HG03060 (cell line): ENCODE measurements at regions not wholly inside any gene's neighbourhood (a gene's known extent, or its start where the extent isn't known, plus 50 kb on each side); places are given as distances from the start of the nearest gene placed in this dataset.

ENCODE experiments used
- ATAC-seq: cut with Tn5 transposase; IDR thresholded peaks from one replicate; pipeline ENCODE4 v1.9.1; 2021; ENCODE audit warnings: low read depth, moderate number of reproducible peaks; ENCODE audit not compliant: unreplicated experiment

DNA sequence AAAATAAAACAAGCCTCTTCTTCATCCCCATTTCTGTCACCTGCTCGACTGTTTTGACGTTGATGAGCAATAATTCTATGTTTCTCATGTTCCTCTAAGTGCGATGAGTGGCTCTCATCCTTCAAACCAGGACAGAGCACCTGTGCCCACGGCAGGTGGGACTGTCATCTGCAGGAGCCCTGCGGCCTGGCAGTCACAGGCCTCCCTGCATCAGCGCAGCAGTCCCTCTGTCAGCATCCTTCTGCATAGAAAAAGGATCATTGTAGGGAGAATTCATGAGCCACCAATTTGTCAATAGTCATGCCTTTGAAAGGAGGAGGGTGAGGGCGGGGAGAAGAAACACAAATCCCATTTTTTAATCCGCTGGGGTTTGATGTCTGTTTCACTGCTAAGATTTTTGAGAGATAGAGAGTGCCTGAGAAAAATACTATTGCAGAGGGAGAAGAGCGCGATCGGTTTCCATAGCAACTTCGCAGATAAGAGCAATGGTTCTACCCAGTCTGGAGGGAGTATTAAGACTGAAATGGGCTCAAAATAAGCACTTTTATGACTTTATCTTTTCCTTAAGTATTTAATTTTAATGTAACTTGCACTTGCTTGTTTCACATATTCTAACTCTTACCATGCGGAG lies 234.3 kb upstream of the NCKAP5 start:
- no peak for ATAC-seq

DNA sequence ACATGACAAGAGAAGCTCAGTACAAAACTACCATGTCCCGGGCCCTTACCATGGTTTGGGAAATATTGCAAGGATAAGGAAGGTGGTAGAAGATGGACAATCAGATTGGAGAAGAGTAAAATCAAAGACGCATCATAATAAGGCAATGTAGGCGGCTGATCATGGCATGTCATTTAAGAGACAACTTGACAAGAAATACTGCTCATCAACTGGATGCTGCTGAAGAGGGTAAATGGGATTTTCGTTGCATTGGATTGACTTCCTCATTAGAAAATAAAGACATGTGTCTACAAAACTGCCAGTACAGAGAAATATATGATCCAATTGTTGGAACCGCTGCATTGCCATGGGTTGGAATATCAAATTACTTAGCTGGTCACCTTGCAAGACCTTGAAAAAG lies 238.3 kb upstream of the NCKAP5 start:
- ATAC-seq: no peak

DNA sequence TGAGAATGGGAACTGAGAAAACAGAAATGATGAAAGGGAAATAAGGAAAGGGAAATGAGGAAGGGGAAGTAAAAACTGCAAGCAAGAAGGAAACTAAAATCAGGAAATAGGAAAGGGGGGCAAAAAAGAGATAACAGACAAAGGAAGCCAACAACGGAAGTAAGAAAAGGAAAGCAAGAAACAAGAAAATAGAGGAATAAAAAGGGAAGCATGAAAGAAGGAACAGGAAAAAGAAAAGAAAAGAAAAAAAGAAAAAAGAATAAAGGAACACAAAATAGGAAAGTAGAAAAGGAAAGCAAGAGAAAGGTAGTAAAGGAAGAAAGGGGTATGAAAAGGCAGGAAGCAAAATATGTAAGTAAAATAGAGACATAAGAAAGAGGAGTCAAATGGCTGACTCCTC lies 241.2 kb upstream of the NCKAP5 start:
- no peak for ATAC-seq

DNA sequence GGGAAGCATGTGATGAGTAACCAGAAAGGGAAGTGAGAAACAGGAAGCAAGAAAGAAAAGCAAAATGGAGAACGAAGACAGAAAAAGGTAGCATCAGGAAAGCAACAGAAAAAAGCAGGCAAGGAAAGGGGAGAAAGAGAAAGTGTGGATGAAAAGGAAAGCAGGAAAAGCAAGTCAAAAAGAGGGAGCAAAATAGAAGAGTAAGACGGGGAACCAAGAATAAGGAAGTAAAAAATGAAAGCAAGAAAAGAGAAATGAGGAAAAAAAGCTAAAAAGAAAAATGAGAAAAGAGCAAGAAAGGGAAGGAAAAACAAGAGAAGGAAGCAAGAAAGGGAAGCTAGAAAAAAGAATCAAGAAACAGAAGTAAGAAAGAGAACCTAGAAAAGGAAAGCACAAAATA lies 242.3 kb upstream of the NCKAP5 start:
- ATAC-seq: no peak

DNA sequence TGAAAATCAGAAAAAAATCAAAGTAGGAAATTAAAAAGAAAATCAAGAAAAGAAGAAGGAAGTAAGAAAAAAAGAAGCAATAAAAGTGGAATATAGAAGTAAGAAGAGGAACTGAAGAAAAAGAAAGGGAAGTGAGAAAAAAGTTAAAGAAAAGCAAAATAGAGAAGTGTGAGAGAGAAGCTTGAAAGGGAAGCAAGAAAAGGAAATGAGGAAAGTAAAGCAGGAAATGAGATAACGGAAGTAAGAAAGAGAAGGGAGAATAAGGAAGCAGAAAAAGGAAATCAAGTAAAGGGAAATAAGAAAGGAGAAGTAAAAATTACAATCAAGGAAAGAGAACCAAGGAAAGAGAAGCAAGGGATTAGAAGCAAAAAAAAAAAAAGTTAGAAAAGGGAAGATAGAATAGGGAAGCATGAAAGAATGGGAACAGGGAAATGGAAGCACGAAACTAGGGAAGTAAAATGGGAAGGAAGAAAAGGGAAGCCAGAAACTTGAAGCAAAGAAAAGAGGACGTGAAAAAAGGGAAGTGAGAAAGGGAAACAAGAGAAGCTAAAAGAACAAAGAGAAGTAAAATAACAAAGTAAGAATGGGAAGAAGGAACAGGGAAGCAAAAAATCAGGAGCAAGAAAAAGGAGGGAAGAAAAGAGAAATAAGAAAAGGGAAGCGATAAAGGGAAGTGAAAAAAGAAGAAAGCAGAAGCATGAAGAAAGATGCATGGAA lies 243.3 kb upstream of the NCKAP5 start:
- no peak for ATAC-seq

DNA sequence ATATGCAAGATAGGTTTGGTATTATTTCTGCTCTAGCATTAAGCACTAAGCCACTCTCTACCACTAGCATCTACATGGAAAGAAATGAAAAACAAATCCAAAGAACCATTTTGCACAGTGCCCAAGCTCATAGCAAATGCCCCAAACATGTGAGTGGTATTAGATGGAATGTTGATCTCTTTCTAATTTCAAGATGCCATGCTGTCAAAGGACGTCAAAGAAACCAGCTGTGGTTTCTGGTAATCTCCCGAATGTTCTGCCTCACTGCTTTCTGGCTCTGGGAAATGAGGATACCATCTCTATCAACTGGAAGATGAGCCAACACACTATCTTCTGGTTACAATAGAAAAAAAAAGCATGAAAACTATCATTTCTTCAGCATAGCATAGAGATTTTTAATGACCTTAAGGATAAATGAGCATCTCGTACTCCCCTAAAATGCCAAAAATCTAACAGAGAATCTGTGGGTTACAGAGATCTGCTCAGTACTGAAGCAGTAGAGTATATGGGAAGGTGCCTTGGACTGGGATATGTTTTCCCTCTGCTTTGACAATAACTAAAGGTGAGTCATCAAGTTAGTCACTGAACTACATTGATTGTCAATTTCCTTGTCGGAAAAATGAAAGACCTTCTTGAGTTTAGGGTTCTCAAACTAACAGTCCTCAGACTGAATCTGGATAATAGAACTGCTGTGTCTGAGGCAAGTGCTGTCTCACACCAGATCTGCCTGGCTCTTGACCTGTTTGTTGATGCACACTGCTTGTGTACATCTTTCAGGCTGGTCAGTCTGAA lies 244.8 kb upstream of the NCKAP5 start:
- ATAC-seq: no peak

DNA sequence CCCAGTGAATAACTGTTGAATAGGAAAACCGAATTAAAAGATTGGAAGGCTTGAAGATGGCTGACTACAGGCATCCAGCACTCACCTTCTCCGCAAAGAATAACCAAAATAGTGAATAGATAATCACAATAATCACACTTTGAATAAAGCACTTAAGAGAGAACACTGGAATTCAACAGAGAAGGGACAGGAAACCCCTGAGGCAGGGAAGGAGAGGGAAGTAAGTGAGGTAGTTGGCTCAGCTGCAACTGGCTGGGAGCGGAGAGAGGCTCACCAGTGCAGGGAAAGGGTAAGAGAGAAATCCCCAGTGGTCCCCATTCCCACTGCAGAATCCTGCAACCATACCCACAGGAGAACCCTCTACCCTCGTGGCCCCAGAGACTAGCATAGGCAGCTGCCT lies 246.6 kb upstream of the NCKAP5 start:
- ATAC-seq: no peak

DNA sequence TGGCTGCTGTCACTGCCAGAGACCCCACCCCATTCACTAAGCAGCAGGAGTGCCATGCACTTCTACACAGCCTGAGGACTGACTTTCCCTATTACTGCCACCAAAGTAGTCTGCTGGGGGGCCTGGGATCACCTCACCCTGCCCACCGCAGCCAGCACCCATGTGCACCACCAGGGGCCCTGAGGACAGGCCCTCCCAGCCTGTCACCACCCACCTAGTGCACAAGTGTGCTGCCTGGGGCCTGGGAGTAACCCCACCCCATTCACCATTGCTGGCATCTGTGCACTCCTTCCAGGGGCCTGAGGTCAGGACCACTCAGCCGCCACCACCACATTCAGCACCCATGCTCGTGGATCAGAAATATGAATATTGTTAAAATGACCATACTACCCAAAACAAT lies 247.8 kb upstream of the NCKAP5 start:
- ATAC-seq: no peak

DNA sequence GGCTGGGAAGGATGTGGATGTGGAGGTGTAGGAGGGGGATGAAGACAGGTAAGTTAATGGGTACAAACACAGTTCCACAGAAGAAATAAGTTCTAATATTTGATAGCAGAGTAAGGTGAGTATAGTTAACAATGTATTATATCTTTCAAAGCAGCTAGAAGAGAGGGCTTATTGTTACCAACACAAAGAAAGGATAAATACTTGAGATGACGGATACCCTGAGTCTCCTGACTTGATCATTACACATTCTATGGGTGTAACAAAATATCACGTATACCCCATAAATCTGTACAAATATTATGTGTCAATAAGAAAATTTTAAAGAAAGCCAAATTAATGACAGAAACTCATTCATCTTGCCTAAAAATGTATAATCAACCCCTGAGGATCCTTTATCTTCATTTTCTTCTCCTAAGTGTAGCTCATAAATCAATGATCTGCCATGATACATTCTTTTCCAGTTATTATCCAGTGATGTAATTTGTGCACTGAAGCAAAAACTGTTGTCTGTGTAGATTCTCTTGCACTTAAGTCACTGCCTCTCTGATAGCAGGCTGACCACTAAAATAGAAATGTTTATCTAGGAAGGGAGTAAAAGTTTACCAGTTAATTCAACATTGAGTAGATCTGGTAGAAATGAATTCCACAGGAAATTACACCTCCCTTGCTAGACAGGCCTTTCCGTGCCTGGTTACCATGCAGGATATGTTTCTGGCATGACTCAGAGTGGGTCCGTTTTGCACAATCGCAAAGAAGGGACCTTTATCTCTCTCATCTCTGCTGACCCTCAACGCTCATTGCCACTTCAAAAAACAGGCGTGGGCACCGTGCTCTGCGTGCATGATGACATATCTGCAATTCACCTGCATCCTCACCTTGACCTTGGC lies 249.7 kb upstream of the NCKAP5 start:
- no peak for ATAC-seq

DNA sequence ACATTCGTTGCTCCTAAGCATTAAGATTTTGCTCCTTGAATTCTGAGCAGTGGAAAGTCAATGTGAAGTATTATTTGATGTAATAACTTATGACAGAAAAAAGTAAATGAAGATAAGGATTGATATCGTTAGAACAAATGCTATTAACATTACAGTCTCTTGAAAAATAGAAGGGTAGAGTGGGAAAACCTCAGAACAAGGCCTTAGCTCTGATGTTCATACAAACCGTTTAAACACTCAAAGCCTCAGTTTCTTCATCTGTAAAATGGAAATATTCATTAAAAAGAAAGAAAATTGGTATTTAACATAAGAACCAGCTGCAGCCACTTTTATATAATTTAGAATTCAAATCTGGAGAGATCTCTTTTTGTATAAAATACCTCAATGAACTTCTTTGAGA lies 250.4 kb upstream of the NCKAP5 start:
- ATAC-seq: no peak

DNA sequence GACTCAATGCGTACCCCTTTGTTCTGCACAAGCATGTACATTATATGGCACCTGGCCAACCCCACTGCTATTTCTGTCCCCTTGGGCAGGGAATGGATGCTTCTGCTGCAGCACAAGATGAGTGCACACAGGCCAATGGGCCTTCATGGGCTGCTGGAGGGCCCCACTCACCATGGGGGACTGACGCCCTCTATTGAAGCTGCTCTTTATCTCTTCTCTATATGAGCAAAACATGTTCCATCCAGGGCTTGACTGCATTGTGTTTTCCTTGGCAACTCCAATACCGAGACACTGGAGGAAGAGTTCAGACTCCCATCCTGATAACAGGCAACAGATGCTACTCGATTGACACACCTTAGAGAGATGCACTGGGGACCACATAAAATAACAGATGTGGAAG lies 251.6 kb upstream of the NCKAP5 start:
- no peak for ATAC-seq

DNA sequence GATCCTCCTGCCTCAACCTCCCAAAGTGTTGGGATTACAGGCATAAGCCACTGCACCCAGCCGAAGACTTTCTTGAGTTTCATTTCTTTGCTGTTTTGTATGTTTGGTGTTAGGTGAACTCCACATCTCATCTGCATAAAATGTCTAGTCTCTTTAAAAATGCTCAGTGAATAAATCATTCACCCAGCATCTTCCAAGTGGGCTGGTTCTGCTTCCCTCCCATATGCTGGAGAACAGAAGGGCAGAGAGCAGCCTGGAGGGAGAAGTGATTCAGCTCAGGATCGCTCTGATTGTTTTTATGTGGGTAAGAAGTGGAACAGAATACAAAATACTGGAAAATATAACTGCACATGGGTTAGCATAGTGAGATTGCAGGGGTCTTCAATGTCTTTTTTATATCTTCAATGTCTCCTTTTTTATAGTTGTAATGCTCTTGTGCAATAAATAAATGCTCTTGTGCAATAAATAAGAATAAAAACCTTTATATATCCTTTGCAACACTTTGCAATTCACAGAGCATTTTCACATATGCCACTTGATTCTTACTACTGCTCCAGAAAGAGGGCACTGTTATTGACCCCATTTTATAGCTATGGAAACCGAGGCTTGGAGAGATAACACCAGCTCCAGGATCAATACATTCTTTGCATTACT lies 253.0 kb upstream of the NCKAP5 start:
- ATAC-seq: no peak

DNA sequence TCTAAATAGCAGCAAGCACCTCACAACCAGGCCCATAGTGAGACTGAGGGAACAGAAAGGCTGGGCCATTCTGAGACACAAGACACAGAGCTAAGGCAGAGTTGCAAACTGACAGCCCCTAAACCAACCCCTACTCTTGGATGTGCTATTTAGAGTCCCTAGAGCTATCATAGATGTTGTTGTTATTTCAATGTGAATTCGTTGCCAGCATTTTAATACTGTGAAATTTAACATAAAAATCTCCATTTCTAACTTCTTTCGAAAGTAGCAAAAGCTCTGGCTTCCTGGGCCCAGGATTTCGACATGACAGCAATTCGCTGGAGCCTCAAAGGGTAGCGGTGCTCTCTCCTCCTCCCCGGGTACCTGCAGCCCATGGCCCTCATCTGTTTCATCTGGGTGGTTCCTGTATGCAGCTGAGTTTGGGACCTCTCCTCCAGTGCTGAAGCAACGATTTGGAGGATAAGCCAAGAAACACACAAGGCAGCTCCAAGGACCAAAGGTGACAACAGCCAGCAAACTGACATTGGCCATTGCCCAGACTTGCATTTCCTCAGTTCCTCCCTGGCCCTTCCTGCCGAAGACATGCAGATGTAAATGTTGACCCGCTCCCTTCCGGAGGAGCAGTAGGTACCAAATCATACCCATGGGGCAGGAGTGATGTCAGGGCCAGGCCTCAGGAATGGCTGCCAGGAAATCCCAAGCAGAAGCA lies 254.4 kb upstream of the NCKAP5 start:
- no peak for ATAC-seq

DNA sequence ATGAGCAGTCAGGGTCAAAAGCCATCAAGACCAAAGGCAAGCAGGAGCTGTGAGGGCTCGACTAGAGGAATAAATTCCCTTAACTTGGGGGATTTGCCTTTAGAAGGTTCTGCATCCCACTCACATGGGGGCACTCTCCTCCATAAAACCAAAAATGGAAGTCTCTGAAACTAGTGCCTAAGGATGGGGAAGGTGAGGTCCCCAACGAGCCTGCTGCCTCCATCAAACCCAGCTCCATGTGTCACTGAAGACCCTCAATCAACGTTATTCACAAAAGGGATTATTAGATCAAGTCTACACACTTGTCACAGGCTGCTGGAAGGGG lies 254.9 kb upstream of the NCKAP5 start:
- no peak for ATAC-seq

DNA sequence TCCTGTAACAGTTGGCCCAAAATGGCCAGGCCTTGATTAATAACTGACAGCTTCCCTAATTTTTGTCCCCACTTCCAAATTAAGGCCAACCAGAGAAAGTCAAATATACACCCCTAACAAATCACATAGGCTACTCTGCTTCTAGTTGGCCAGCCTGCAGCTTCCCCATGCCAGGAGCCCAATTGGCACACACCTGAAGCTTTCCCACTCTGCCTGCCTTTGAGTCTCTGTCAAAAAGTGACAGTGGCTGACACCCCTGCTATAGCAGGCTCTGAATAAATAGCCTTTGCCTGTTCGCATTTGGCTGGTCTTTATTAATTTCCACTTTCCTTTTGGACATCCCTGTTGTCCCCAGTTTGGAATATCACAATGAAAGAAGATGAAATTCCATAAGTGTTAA lies 256.6 kb upstream of the NCKAP5 start:
- ATAC-seq: no peak

DNA sequence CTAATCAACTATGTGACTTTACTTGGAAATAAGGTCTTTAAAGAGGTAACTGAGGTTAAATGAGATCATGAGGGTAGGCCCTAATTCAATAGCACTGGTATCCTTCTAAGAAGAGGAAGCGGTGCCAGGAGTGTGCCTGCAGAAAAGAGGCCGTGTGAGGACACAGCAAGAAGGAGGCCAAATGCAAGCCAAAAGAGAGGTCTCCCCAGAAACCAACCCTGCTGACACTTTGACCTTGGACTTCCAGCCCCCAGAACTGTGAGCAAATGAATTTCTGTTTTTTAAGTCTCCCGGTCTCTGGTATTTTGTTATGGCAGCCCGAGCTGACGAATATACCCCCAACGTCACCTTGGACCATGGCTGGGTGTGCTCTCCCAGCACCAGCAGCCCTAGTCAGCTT lies 257.5 kb upstream of the NCKAP5 start:
- no peak for ATAC-seq

DNA sequence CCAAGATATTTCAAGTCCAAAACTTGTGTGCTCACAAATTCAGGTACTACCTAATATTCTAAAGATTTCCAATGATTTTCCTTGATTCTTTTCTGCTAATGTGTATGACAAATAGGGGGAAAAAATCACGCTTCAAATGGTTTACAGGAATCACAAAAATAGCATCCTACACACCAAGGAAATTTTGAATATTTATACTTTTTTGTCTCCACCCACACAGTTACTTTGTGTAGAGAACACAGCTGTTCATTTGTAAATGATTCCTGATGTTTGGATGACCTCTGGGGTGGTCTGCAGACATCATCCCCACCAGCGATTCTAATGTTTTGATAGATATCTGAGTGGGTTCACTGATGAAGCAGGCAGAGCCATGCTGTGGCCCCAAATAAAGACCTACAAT lies 260.6 kb upstream of the NCKAP5 start:
- ATAC-seq: no peak

DNA sequence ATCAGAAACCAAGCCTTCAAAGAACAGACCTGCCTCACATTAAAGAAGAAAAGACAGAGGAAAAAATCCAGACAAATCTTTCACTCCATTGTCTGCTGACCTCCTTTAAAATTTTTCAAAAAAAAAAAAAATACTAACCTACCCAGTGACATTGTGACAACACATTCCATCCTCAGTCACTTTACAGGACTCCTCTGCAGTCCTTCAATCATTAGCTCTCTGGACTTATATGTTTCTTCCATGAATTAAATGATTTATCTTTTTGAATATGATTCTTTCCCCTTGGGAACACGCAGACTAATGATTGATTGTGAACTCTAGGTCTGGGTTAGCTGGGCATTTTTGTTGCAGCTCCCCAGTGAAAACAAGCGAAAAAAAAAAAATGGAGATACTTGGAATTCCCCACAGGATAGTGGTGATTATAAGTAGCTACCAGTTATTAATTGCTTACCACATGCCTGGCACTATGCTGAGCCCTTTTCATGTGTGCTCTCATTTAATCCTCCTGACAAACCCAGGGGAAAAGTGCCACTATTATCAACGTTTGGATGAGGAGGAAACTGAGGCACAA lies 261.3 kb upstream of the NCKAP5 start:
- no peak for ATAC-seq

DNA sequence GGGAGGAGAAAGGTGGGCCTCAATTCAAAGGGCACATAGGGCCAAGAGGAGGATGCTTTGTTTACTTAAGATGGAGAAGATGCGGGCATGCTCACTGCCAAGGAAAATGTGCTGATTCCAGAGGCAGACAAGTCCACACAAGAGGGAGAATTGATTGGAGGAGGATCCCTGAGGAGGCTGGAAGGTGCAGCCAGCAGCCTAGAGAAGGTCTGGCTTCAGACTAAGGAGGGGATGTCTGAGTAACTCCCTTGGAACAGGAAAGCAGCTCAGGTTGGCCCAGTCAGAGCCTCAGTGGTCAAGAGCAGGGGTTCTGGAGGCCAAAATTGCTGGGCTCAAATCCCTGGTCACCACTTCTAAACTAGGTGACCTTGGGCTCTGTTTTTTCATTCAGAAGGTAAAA lies 265.5 kb upstream of the NCKAP5 start:
- no peak for ATAC-seq
